Fibroblast of skin of scalp (primary cell): ENCODE measurements at regions not wholly inside any gene's neighbourhood (a gene's known extent, or its start where the extent isn't known, plus 50 kb on each side); places are given as distances from the start of the nearest gene placed in this dataset.

ENCODE experiments used
- DNase-seq: peaks from one replicate; pipeline ENCODE4 v3.0.0-alpha.2; 2013

GRCh38 chr5:153879596-153879995, 159.1 kb downstream of the FAM114A2 start:
- no peak for DNase-seq

GRCh38 chr5:153866176-153866575, 172.5 kb downstream of the FAM114A2 start:
- no peak for DNase-seq

- no peak for DNase-seq
Observed at GRCh38 chr5:153865016-153865415, 173.7 kb downstream of the FAM114A2 start.

GRCh38 chr5:153863951-153864350, 174.8 kb downstream of the FAM114A2 start:
- DNase-seq = peak; percentile 23
